ENCODE measurements at regions not wholly inside any gene's neighbourhood (a gene's known extent, or its start where the extent isn't known, plus 50 kb on each side); places are given as distances from the start of the nearest gene placed in this dataset.

DNA sequence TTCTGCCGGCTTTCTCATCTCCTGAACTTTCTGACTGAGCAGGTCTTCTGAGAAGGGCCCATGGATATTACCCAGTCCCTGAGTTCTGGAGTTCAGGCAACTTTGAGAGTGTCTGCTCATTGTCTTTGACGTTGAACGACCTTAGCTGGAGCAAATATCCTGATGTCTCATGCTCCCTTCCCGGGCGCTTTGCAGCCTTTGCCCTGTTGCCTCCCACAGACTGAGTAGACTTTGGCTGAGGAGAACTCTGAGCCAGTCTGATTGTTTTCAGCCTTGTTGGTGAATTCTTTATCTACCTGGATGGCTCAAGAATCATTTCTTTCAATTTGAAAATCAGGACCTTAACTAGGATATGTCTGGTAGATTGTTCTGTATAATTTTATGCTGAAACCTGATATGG lies 353.7 kb downstream of the GLRX3 start:
- TF ChIP-seq, protein P1, sequence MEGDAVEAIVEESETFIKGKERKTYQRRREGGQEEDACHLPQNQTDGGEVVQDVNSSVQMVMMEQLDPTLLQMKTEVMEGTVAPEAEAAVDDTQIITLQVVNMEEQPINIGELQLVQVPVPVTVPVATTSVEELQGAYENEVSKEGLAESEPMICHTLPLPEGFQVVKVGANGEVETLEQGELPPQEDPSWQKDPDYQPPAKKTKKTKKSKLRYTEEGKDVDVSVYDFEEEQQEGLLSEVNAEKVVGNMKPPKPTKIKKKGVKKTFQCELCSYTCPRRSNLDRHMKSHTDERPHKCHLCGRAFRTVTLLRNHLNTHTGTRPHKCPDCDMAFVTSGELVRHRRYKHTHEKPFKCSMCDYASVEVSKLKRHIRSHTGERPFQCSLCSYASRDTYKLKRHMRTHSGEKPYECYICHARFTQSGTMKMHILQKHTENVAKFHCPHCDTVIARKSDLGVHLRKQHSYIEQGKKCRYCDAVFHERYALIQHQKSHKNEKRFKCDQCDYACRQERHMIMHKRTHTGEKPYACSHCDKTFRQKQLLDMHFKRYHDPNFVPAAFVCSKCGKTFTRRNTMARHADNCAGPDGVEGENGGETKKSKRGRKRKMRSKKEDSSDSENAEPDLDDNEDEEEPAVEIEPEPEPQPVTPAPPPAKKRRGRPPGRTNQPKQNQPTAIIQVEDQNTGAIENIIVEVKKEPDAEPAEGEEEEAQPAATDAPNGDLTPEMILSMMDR (IDR thresholded peaks at IDR 0.05 in 4 of 5, conservative IDR thresholded peaks at IDR 0.05 in 1 of 5) = no peak
- TF ChIP-seq POLR2A (IDR thresholded peaks at IDR 0.05) = no peak
